ENCODE measurements at regions not wholly inside any gene's neighbourhood (a gene's known extent, or its start where the extent isn't known, plus 50 kb on each side); places are given as distances from the start of the nearest gene placed in this dataset.

DNA sequence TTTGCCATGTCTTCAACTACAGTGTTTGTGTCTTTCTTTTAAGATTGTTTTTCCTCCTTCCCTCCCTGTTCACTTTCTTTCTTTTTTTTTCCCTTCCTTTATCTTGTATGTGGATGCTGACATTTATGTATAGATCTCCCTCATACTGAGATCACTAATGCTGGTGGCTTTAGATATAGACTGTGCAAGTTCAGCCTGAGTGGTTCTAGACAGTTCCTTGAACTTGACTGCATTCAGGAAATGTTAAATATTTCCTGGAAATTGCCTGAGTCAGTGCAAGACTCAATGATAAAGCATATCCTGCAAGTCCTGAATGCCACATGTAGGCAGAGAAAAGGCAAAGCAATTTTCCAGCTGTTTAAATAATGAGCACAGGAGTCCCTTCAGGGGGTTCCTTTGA is 182.5 kb upstream of the NR3C1 start:
- Histone ChIP-seq H3K27me3 (no peaks in the 10 kb centered on the region), H3K4me3 (no peak overlapping the region), H3K9me3 (no peaks in the 10 kb centered on the region), H3K4me1 (no peaks in the 10 kb centered on the region), H3K27ac (no peak overlapping the region), H3K36me3 (no peaks in the 10 kb centered on the region)
- no peak for DNase-seq
- intact Hi-C loops (cut with DNase I; ENCODE audit: low total_unique reads), result no loop called here
- TF ChIP-seq, protein P1, sequence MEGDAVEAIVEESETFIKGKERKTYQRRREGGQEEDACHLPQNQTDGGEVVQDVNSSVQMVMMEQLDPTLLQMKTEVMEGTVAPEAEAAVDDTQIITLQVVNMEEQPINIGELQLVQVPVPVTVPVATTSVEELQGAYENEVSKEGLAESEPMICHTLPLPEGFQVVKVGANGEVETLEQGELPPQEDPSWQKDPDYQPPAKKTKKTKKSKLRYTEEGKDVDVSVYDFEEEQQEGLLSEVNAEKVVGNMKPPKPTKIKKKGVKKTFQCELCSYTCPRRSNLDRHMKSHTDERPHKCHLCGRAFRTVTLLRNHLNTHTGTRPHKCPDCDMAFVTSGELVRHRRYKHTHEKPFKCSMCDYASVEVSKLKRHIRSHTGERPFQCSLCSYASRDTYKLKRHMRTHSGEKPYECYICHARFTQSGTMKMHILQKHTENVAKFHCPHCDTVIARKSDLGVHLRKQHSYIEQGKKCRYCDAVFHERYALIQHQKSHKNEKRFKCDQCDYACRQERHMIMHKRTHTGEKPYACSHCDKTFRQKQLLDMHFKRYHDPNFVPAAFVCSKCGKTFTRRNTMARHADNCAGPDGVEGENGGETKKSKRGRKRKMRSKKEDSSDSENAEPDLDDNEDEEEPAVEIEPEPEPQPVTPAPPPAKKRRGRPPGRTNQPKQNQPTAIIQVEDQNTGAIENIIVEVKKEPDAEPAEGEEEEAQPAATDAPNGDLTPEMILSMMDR (IDR thresholded peaks at IDR 0.05), result no peak
- TF ChIP-seq POLR2A (IDR thresholded peaks at IDR 0.05), result no peak

DNA sequence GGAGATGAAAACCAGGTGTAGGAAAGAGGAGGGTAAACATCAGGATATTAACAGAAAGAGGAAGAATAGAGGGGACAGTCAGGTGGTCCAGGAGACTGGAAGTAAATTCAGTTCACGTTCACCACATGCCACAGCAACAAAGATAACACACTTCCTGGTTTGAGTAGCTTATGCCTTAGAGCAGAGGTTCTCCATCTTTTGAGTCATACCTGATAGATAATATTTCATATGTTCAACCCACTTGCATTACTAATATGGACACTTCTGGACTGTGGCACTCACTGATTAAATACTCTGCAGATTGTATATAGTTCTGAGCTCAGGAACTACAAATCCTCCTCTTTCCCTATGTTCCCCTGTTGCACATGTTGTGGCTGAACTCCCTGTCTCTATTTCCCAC is 179.9 kb upstream of the NR3C1 start:
- no peak for TF ChIP-seq POLR2A (IDR thresholded peaks at IDR 0.05)
- TF ChIP-seq, protein P1 (IDR thresholded peaks at IDR 0.05), result no peak
- intact Hi-C loops (cut with DNase I; ENCODE audit: low total_unique reads), result no loop called here
- DNase-seq, result no peak

DNA sequence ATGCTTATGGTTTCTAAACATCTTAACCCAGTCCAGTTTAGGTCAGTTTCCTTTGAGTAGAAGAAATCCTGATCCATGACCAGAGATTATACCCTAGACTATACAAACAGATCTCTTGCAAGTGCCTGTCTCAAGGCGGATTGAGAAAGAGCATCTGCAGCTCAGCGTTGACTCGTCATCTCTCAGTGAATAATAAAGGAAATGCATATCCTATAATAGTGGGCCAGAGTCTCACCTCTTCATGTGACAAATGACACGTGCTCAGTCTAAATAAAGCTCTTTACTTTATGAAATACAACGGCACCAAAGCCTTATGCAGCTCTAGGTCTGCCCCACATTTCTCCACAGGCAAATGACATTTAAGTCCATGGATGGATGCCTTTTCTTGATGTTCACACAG is 179.4 kb upstream of the NR3C1 start:
- TF ChIP-seq, protein P1 (IDR thresholded peaks at IDR 0.05), result no peak
- TF ChIP-seq POLR2A (IDR thresholded peaks at IDR 0.05), result no peak

More for the DNA sequence above, 179.9 kb upstream of the NR3C1 start:
- Histone ChIP-seq H3K27me3 (no peaks in the 10 kb centered on the region), H3K9me3 (no peaks in the 10 kb centered on the region), H3K36me3 (no peaks in the 10 kb centered on the region), H3K4me1 (no peaks in the 10 kb centered on the region), H3K4me3 (no peak overlapping the region), H3K27ac (no peak overlapping the region)

DNA sequence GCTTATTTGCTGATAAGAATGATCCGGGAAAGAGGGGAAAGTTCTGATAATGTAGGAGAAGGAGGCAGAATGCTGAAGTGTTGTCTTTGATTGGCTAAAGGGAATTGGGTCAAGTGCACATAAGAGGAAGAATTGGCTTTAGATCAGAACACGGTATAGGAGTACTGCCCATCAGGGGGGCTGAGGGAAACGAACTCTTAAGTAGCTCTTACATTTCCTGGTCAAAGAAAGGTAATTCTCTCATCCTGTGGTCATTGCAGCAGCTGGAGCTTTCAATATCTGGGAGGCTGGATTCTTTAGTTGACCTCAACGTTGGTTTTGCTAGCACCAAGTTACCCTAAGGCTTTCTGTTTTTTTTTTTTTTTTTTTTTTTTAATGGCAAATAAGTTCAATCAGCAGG is 178.7 kb upstream of the NR3C1 start:
- TF ChIP-seq POLR2A (IDR thresholded peaks at IDR 0.05), result no peak
- TF ChIP-seq, protein P1 (IDR thresholded peaks at IDR 0.05), result no peak
- H3K27me3 ChIP-seq, result no peaks in the 10 kb centered on the region
- intact Hi-C loops (cut with DNase I; ENCODE audit: low total_unique reads), result no loop called here

More for the DNA sequence above, 179.4 kb upstream of the NR3C1 start:
- Histone ChIP-seq H3K9me3 (no peaks in the 10 kb centered on the region), H3K27ac (no peak overlapping the region), H3K36me3 (no peaks in the 10 kb centered on the region), H3K4me3 (no peak overlapping the region), H3K4me1 (no peaks in the 10 kb centered on the region), H3K27me3 (no peaks in the 10 kb centered on the region)
- intact Hi-C loops (cut with DNase I; ENCODE audit: low total_unique reads), result no loop called here
- DNase-seq, result no peak

DNA sequence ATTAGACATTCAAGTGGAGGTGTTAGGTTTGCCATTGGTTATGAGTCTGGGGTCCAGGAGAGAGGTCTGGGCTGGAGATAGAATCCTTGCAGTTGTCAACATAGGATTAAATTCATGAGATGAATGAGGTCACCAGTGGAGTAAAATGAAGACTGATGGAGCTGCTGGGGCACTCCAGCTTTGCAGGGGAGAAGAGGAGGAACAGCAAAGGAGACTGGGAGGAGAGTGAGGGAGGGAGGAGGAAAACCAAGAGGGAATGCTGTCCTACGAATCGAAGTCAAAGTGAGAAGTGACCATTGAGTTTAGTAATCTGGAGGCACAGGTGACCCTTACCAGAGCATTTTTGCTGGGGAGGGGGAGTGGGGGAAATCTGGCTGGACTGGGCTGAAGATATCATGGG is 178.2 kb upstream of the NR3C1 start:
- no peaks in the 10 kb centered on the region for H3K36me3 ChIP-seq
- no peaks in the 10 kb centered on the region for H3K9me3 ChIP-seq
- no peak overlapping the region for H3K4me3 ChIP-seq
- H3K27me3 ChIP-seq, result no peaks in the 10 kb centered on the region
- H3K4me1 ChIP-seq, result no peaks in the 10 kb centered on the region
- H3K27ac ChIP-seq, result no peak overlapping the region
- DNase-seq, result no peak
- TF ChIP-seq, protein P1 (IDR thresholded peaks at IDR 0.05), result no peak
- TF ChIP-seq POLR2A (IDR thresholded peaks at IDR 0.05), result no peak
- intact Hi-C loops (cut with DNase I; ENCODE audit: low total_unique reads), result no loop called here

More for the DNA sequence above, 178.7 kb upstream of the NR3C1 start:
- H3K36me3 ChIP-seq, result no peaks in the 10 kb centered on the region
- no peak overlapping the region for H3K27ac ChIP-seq
- H3K4me1 ChIP-seq, result no peaks in the 10 kb centered on the region
- no peak overlapping the region for H3K4me3 ChIP-seq
- DNase-seq, result no peak
- no peaks in the 10 kb centered on the region for H3K9me3 ChIP-seq

All from uterus (tissue), 3 donors.